Keratinocyte (primary cell): ENCODE measurements at regions not wholly inside any gene's neighbourhood (a gene's known extent, or its start where the extent isn't known, plus 50 kb on each side); places are given as distances from the start of the nearest gene placed in this dataset.

Experiments used
- CTCF ChIP-seq, 3 experiments: IDR thresholded peaks in 1 of 3; conservative IDR thresholded peaks in 1 of 3; optimal IDR thresholded peaks in 1 of 3; 2 replicates in 2 of 3; 3 replicates in 1 of 3; pipeline versions ENCODE3 to v1.5.1; 2011; ENCODE audit warnings: low read length in 3 of 3, mild to moderate bottlenecking in 3 of 3, moderate library complexity in 2 of 3, control low read depth in 1 of 3, inconsistent platforms in 1 of 3; ENCODE audit not compliant: insufficient read depth in 2 of 3; ENCODE audit errors: extremely low read depth in 1 of 3
- EZH2 ChIP-seq: IDR thresholded peaks from one replicate; pipeline ENCODE4 v1.6.1; 2012; ENCODE audit warnings: inconsistent platforms, mild to moderate bottlenecking, low read length, moderate library complexity

- no peak for TF ChIP-seq CTCF (optimal IDR thresholded peaks at IDR 0.05 in 1 of 3, IDR thresholded peaks at IDR 0.05 in 1 of 3, conservative IDR thresholded peaks at IDR 0.05 in 1 of 3; ENCODE audit: extremely low read depth in 1 of 3, insufficient read depth in 2 of 3, low read length in 3 of 3)
- no peak for TF ChIP-seq EZH2
These were observed 542.6 kb upstream of the KLHL29 start for GRCh38 chr2:22842205-22842869.
